Glomerular visceral epithelial cell (primary cell): ENCODE measurements at regions not wholly inside any gene's neighbourhood (a gene's known extent, or its start where the extent isn't known, plus 50 kb on each side); places are given as distances from the start of the nearest gene placed in this dataset.
"Not testable (repeated sequence)": the region's sequence is repeated elsewhere in the genome, so short reads cannot be mapped to it uniquely, and the experiment has no call there.

ENCODE experiments used
- DNase-seq: peaks from one replicate; pipeline ENCODE4 v3.0.0-alpha.2; 2016; ENCODE audit errors: extremely low spot score

DNA sequence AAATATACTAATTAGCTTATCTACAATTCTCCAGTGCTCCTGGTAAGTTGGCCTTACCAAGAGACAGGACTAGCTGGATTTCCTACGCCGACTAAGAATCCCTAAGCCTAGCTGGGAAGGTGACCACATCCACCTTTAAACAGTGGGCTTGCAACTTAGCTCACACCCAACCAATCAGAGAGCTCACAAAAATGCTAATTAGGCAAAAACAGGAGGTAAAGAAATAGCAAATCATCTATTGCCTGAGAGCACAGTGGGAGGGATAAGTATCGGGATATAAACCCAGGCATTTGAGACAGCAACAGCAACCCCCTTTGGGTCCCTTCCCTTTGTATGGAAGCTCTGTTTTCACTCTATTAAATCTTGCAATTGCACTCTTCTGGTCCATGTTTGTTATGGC lies 1025.0 kb downstream of the RAB28 start:
- DNase-seq = no peak

GRCh38 chr4:12458621-12459020 lies 1025.5 kb downstream of the RAB28 start:
- no peak for DNase-seq

GRCh38 chr4:12452291-12452690 lies 1023.6 kb upstream of the HS3ST1 start:
- DNase-seq = no peak

DNA sequence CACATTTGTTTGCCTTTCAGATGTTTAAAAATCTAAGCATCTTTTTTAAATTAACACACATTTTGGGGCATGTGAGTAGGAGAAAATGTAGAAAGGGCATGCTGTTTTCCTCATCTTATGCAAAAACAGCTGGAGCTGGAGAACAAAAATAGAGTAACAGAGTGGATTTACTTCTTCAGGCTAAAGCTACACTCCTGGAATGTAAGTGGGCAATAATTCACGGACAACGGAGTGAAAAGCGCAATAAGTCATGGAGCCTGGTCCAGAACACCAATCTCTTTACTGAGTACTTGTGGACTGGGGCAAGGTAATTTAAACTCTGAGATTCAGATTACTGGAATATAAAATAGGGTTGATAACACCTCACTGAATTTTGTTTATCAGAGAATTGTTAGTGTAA lies 1018.8 kb upstream of the HS3ST1 start:
- DNase-seq = no peak

GRCh38 chr4:12446657-12447185 lies 1018.0 kb upstream of the HS3ST1 start:
- no peak for DNase-seq

DNA sequence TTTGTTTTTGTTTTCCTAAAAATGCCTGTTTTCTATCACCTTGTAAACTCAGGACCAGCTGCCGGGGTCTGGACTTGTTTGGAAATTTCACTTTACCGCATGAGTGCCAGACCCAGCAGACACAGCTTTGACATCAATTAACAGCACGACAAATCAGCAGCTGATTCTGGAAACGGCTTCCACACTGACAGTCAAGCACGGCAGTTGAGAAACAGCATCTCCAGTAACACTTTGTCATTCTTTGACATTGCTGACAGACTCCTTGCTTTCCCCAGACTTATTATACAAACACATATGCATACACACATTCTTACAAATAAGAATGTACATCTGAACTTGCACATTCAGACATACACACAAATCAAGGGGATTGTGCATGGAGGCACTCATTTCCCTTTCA lies 1017.6 kb upstream of the HS3ST1 start:
- DNase-seq = no peak

GRCh38 chr4:12445711-12446235 lies 1017.1 kb upstream of the HS3ST1 start:
- DNase-seq = no peak

GRCh38 chr4:12439633-12440305 lies 1011.1 kb upstream of the HS3ST1 start:
- no peak for DNase-seq

DNA sequence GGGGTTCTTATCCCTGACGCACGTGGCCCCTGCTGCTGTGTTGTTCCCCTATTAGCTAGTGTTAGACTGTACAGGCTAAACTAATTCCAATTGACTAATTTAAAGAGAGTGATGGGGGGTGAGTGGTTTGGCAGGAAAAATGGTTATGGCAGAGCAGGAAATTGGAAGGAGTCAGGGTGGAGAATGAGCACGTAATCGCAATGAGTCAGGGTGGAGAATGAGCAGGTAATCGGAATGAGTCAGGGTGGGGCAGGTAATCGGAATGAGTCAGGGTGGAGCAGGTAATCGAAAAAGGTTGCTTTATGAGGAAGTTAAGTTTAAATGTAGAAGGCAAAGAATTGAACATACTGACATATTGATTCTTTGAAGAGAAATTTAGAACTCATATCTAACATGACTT lies 1002.6 kb upstream of the HS3ST1 start:
- not testable (repeated sequence) for DNase-seq

- DNase-seq = no peak
These were observed 992.7 kb upstream of the HS3ST1 start for GRCh38 chr4:12421364-12421763.

GRCh38 chr4:12416755-12417154 lies 988.1 kb upstream of the HS3ST1 start:
- DNase-seq = no peak

DNA sequence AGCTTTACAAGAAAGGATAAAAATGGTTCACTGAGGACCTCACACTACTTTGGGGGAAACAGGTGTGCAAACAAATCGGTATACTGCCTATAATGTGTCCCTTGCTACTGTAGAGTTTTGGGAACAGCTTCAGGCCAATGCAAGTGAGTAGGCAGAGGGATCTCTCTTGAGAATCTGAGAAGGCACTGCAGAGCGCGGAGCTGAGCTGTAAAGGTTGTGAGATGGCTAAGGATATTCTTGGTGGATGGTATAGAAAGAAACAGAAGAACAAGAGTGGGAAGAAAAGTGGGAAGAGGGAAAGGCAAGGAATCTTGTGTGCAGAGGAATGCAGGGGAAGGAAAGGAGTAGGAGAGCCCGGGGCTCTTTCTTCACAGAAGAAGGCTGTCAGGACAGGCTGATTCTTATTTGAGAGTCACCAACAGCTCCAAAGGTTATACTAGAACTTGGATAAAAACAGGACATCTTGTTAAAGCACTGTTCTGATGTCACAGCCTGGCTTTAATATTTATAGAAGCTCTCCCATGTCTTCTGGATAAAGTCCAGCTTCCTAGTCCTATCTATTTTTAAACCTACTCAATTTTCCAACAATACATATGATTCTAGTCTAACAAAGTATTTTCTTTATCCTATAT lies 985.6 kb upstream of the HS3ST1 start:
- DNase-seq = no peak

GRCh38 chr4:12411072-12411471 lies 982.4 kb upstream of the HS3ST1 start:
- DNase-seq = no peak

DNA sequence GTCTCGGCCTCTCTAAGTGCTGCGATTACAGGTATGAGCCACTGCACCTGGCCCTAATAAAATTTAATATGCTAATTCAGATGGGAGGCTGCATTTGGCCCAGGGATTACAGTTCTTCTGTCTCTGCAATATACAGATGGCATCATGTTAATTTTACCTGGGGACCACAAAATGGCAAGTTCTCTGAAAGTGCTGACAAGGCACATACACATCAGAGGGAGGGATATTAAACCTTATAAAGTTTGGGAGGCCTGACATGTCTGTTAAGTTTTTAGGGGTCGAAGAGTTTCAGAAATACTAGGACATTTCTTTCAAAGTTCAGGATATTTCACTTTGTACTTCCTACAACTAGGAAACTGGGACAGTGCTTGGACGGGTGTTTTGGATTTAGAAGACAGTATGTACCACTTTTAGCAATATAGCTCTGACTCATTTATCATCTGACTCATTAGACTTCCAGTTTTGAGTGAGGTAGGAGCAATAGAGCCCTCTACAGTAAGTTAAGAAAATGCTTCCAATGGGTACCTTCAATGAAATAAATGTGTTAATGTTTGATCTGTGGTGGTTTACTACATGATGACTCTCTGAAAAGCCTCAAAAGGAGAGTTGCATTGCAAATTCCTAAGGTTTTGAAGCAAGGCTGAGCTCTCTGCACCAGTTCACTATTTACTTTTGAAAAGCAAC lies 981.0 kb upstream of the HS3ST1 start:
- DNase-seq = no peak

GRCh38 chr4:12408364-12408763 lies 979.7 kb upstream of the HS3ST1 start:
- DNase-seq = no peak

- DNase-seq = no peak
These were observed 974.5 kb upstream of the HS3ST1 start for GRCh38 chr4:12403175-12403574.

DNA sequence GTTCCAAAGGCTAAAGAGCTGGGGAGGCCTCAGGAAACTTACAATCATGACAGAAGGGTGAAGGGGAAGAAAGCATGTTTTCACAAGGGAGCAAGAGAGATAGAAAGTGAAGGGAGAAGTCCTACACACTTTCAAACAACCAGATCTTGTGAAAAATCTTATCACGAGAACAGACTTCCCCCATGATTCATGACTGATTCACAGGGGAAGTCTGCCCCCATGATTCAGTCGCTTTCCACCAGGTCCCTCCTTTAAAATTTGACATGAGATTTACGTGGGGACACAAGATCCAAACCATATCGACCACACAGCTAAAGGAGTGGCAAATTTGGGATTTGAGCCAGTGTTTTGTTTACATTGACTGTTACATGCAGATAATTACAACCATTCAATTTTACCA lies 971.1 kb upstream of the HS3ST1 start:
- DNase-seq = no peak

DNA sequence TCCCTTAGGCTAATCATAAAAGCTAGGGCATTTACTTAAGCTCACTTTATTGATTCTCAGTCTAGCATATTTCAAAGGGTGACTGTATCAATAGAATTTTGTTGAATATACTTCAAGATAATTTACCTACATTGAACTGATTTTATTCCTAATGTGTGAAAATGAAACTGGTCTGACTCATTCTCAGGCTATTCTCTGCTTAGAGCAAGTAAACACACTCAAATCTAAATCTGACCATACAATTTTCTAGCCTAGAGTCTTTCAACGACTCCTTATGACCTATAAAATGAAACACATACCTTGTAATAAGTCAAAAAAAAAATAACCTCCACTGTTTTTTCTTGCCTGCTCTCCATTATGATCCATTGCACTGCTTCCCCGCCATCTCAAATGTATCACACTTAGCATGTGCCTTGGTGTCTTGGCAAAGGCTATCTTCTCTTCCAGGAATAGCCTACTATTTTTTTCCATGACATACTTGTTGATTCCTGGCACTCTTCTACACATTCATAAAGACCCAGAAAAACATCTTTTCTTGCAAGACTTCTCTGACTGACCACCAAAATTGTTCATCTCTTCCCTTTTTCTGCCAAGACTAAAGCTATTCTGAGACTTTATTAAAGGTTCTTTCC lies 965.1 kb upstream of the HS3ST1 start:
- no peak for DNase-seq

DNA sequence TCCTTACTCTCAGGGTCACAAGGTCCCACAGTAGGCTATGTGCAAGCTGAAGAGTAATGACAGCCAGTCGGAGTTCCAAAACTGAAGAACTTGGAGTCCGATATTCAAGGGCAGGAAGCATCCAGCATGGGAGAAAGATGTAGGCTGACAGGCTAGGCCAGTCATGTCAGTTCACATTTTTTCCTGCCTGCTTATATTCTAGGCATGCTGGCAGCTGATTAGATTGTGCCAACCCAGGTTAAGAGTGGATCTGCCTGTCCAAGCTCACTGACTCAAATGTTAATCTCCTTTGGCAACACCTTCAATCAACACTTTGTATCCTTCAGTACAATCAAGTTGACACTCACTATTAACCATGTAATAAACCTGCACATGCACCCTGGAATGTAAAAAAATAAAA lies 960.9 kb upstream of the HS3ST1 start:
- no peak for DNase-seq

- no peak for DNase-seq
These were observed 953.9 kb upstream of the HS3ST1 start for GRCh38 chr4:12382567-12382966.

DNA sequence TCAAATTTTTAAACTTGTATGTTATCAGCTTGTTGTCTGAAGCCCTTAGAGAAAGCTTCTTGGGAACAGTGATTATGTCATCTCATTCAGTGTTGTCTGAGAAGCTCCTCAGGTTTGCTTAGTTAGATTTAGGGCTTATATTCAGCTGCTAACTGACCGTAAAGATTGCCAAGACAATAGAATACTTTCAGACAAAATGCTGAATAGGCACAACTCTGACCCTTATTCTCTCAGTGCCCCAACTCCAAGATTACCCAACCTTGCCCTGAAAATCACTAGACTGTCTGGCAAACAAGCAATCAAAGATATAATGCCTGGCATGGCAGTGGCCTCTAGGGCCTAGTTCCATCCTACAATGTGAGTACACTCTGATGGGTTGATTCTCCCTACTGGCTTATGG lies 950.5 kb upstream of the HS3ST1 start:
- DNase-seq = no peak

DNA sequence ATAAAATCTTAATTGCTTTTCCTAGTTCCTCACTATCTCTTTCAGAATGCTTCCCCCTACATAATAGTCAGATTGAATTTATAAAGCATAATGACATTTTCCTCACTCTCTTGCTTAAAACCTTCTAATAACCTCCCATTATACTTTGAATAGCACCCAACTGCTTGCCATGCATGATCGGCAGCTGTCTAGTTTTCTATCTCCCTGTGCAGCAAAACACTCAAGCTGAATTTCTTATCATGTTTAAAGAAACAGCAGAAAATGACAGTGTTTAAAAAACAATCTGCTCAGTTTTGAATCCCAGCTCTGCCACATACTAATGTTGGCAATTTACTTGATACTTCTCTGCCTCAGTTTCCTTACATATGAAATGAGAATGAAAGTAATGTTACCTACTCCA lies 947.1 kb upstream of the HS3ST1 start:
- no peak for DNase-seq
